ENCODE measurements at regions not wholly inside any gene's neighbourhood (a gene's known extent, or its start where the extent isn't known, plus 50 kb on each side); places are given as distances from the start of the nearest gene placed in this dataset.

DNA sequence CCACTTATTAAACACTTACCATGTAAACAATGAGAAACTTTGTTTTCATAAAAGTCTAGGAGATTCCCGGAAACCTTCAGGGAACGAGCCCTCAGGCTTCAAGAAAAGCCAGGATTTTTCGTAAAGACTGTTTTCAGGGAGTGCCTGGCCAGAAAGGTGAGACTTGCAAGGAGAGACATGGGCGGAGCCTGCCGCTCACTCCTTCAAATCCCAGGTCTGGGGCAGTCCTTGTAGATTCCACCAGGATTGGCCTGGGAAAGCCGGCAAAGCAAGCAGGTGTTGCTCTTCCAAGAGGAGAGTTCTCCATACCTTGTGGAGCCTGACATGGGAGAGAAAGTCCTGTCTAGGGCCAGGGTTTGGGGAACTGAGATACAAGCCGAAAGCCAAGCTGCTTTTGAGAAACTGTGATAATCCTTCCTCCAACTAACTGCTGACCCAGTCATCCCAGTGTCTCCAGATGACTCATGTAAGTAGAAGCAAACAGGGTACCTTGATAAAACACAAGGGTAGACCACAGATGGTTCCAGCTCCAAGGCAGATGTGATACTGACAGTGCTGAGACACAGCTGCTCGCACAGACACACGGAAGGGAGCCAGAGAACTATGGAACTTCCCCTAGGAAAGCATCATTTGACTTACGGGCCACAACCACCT, 69.4 kb upstream of the NAA20 start:
- DNase-seq (no peak), ATAC-seq (ENCODE audit: low read depth) (no peak)
- Histone ChIP-seq H3K9ac (ENCODE audit: low read length) (no peak overlapping the region), H3K36me3 (replicated peaks in 1 of 2; ENCODE audit: control extremely low read depth in 1 of 2, control insufficient read depth in 1 of 2, extremely low read depth in 1 of 2, insufficient read depth in 2 of 2, low read length in 1 of 2) (no peaks in the 10 kb centered on the region), H3K27me3 (replicated peaks in 1 of 4; ENCODE audit: control extremely low read depth in 1 of 4, control insufficient read depth in 3 of 4, insufficient read depth in 4 of 4, low read length in 3 of 4) (no peaks in the 10 kb centered on the region), H3K79me2 (ENCODE audit: control insufficient read depth, insufficient read depth, low read length) (no peaks in the 10 kb centered on the region), H4K20me1 (ENCODE audit: control insufficient read depth, insufficient read depth, low read length, poor library complexity, severe bottlenecking) (no peaks in the 10 kb centered on the region), H3K4me3 (ENCODE audit: control extremely low read depth in 1 of 5, extremely low read depth in 1 of 5, insufficient read depth in 1 of 5, low read depth in 2 of 5, low read length in 4 of 5) (no peak overlapping the region), H2AFZ (ENCODE audit: insufficient read depth, low read depth, low read length, poor library complexity, severe bottlenecking) (no peak overlapping the region), H3K4me2 (replicated peaks; ENCODE audit: low read depth, low read length, poor library complexity, severe bottlenecking) (no peak overlapping the region), H3K27ac (ENCODE audit: low read length in 2 of 2) (no peak overlapping the region), H3K9me3 (ENCODE audit: control extremely low read depth in 1 of 3, control insufficient read depth in 2 of 3, insufficient read depth in 1 of 3, low read length in 2 of 3) (no peaks in the 10 kb centered on the region), H3K4me1 (ENCODE audit: control insufficient read depth in 2 of 2, insufficient read depth in 2 of 2, low read length in 2 of 2) (peaks cover 9 to 13% of the 10 kb centered on the region in 2 donors)
- no peak overlapping the region for H3K27ac Mint-ChIP-seq
- POLR2A ChIA-PET: no interaction called here
- CTCF ChIA-PET: interaction anchor here (0.6 to 0.9 kb wide), 2 partner anchors 137 to 255 kb away, joined by 3 to 4 read pairs; no protein-coding TSS in a partner anchor
- no peak overlapping the region for H3K4me3 Mint-ChIP-seq
- H3K27me3 Mint-ChIP-seq: no peaks in the 10 kb centered on the region
- intact Hi-C loops (cut with micrococcal nuclease): no loop called here
- no peak for TF ChIP-seq EZH2 (IDR thresholded peaks at IDR 0.05; ENCODE audit: borderline replicate concordance, insufficient read depth, low read depth, low read length, poor library complexity, severe bottlenecking)
- TF ChIP-seq CTCF (IDR thresholded peaks at IDR 0.05): no peak
- H3K4me1 Mint-ChIP-seq: peaks cover 13% of the 10 kb centered on the region
- H3K9me3 Mint-ChIP-seq (ENCODE audit: insufficient read depth): no peaks in the 10 kb centered on the region
- WGBS (ENCODE audit: insufficient coverage): 85% methylated on average over 8 of the region's 10 CpGs

GRCh38 chr20:19949195-19949867, 67.8 kb upstream of the NAA20 start:
- Mint-ChIP-seq H3K27ac (no peak overlapping the region), H3K9me3 (ENCODE audit: insufficient read depth) (no peaks in the 10 kb centered on the region), H3K4me1 (peaks cover 8% of the 10 kb centered on the region), H3K27me3 (no peaks in the 10 kb centered on the region), H3K4me3 (no peak overlapping the region)
- Histone ChIP-seq H3K79me2 (ENCODE audit: control insufficient read depth, insufficient read depth, low read length) (no peaks in the 10 kb centered on the region), H3K36me3 (replicated peaks in 1 of 2; ENCODE audit: control extremely low read depth in 1 of 2, control insufficient read depth in 1 of 2, extremely low read depth in 1 of 2, insufficient read depth in 2 of 2, low read length in 1 of 2) (no peaks in the 10 kb centered on the region), H2AFZ (ENCODE audit: insufficient read depth, low read depth, low read length, poor library complexity, severe bottlenecking) (no peak overlapping the region), H3K4me1 (ENCODE audit: control insufficient read depth in 2 of 2, insufficient read depth in 2 of 2, low read length in 2 of 2) (peaks cover 6 to 11% of the 10 kb centered on the region in 2 donors), H3K27ac (ENCODE audit: low read length in 2 of 2) (no peak overlapping the region), H3K27me3 (replicated peaks in 1 of 4; ENCODE audit: control extremely low read depth in 1 of 4, control insufficient read depth in 3 of 4, insufficient read depth in 4 of 4, low read length in 3 of 4) (no peaks in the 10 kb centered on the region), H3K9me3 (ENCODE audit: control extremely low read depth in 1 of 3, control insufficient read depth in 2 of 3, insufficient read depth in 1 of 3, low read length in 2 of 3) (no peaks in the 10 kb centered on the region), H3K9ac (ENCODE audit: low read length) (no peak overlapping the region), H4K20me1 (ENCODE audit: control insufficient read depth, insufficient read depth, low read length, poor library complexity, severe bottlenecking) (no peaks in the 10 kb centered on the region), H3K4me2 (replicated peaks; ENCODE audit: low read depth, low read length, poor library complexity, severe bottlenecking) (no peak overlapping the region), H3K4me3 (ENCODE audit: control extremely low read depth in 1 of 5, extremely low read depth in 1 of 5, insufficient read depth in 1 of 5, low read depth in 2 of 5, low read length in 4 of 5) (no peak overlapping the region)
- ATAC-seq (ENCODE audit: low read depth) (no peak), DNase-seq (no peak)
- ChIA-PET POLR2A (no interaction called here), CTCF (no interaction called here)
- WGBS (ENCODE audit: insufficient coverage): 93% methylated on average over 6 of the region's 10 CpGs
- intact Hi-C loops (cut with micrococcal nuclease): no loop called here
- TF ChIP-seq EZH2 (IDR thresholded peaks at IDR 0.05; ENCODE audit: borderline replicate concordance, insufficient read depth, low read depth, low read length, poor library complexity, severe bottlenecking) (no peak), CTCF (IDR thresholded peaks at IDR 0.05) (no peak)
